Liver (tissue), 8 donors: ENCODE measurements at regions not wholly inside any gene's neighbourhood (a gene's known extent, or its start where the extent isn't known, plus 50 kb on each side); places are given as distances from the start of the nearest gene placed in this dataset.

Source experiments
- DNase-seq: peaks from one replicate; pipeline ENCODE4 v3.0.0-alpha.2; 2017; ENCODE audit warnings: low spot score
- H3K27ac ChIP-seq, 2 donors: one replicate each; pipeline ENCODE4 v1.7.0; 2013; ENCODE audit warnings: inconsistent platforms in 2 of 2, low read length in 2 of 2, control low read depth in 1 of 2, low read depth in 1 of 2, mild to moderate bottlenecking in 1 of 2
- H3K27me3 ChIP-seq, 4 donors: one replicate each; pipeline versions ENCODE4 v1.6.1 to v1.7.0; 2013; ENCODE audit warnings: low read length in 3 of 4, inconsistent platforms in 1 of 4, mild to moderate bottlenecking in 1 of 4, moderate library complexity in 1 of 4; ENCODE audit not compliant: control insufficient read depth in 4 of 4, insufficient read depth in 4 of 4
- H3K36me3 ChIP-seq, 4 donors: one replicate each; pipeline versions ENCODE4 v1.6.1 to v1.7.0; 2013; ENCODE audit warnings: low read length in 3 of 4, mild to moderate bottlenecking in 3 of 4, low read depth in 1 of 4, moderate library complexity in 1 of 4; ENCODE audit not compliant: control insufficient read depth in 4 of 4, insufficient read depth in 3 of 4
- H3K4me1 ChIP-seq, 4 donors: one replicate each; pipeline versions ENCODE4 v1.6.1 to v1.7.0; 2013; ENCODE audit warnings: low read length in 3 of 4, mild to moderate bottlenecking in 3 of 4, moderate library complexity in 1 of 4; ENCODE audit not compliant: control insufficient read depth in 4 of 4, insufficient read depth in 4 of 4
- H3K4me3 ChIP-seq, 3 donors: one replicate each; pipeline versions ENCODE4 v1.6.1 to v1.7.0; 2013; ENCODE audit warnings: low read length in 3 of 3, control low read depth in 1 of 3, low read depth in 1 of 3, mild to moderate bottlenecking in 1 of 3
- H3K9ac ChIP-seq, 2 donors: one replicate each; pipeline ENCODE4 v1.7.0; 2013; ENCODE audit warnings: low read length in 2 of 2, mild to moderate bottlenecking in 2 of 2, moderate library complexity in 2 of 2, control low read depth in 1 of 2, low read depth in 1 of 2
- H3K9me3 ChIP-seq, 4 donors: one replicate each; pipeline versions ENCODE4 v1.6.1 to v1.7.0; 2013; ENCODE audit warnings: low read length in 3 of 4; ENCODE audit not compliant: control insufficient read depth in 4 of 4
- EGR1 ChIP-seq, 2 donors: IDR thresholded peaks; 2 replicates each; pipeline ENCODE4 v1.6.1; 2016 to 2018; ENCODE audit warnings: antibody characterized with exemption in 2 of 2, low read depth in 2 of 2
- FOXA1 ChIP-seq: IDR thresholded peaks from 2 replicates; pipeline ENCODE4 v1.6.1; 2016; ENCODE audit warnings: antibody characterized with exemption
- FOXA2 ChIP-seq: IDR thresholded peaks from 2 replicates; pipeline ENCODE4 v1.6.1; 2016; ENCODE audit warnings: antibody characterized with exemption
- GABPA ChIP-seq, 2 donors: IDR thresholded peaks in 1 of 2; conservative IDR thresholded peaks in 1 of 2; 2 replicates each; pipeline ENCODE4 v1.6.1; 2016; ENCODE audit warnings: antibody characterized with exemption in 2 of 2, mild to moderate bottlenecking in 1 of 2, moderate library complexity in 1 of 2
- HNF4A ChIP-seq, 2 donors: conservative IDR thresholded peaks; 2 replicates each; pipeline ENCODE4 v1.6.1; 2016; ENCODE audit warnings: antibody characterized with exemption in 2 of 2, mild to moderate bottlenecking in 2 of 2
- HNF4G ChIP-seq: IDR thresholded peaks from 2 replicates; pipeline ENCODE4 v1.6.1; 2016; ENCODE audit warnings: antibody characterized with exemption
- JUND ChIP-seq, 2 donors: IDR thresholded peaks; 2 replicates each; pipeline ENCODE4 v1.6.1; 2016; ENCODE audit warnings: antibody characterized with exemption in 2 of 2
- NR2F2 ChIP-seq: IDR thresholded peaks from 2 replicates; pipeline ENCODE4 v1.6.1; 2016; ENCODE audit warnings: antibody characterized with exemption
- RAD21 ChIP-seq, 2 donors: IDR thresholded peaks; 2 replicates each; pipeline ENCODE4 v1.6.1; 2016; ENCODE audit warnings: antibody characterized with exemption in 2 of 2, mild to moderate bottlenecking in 2 of 2
- RXRA ChIP-seq, 2 donors: IDR thresholded peaks; 2 replicates each; pipeline ENCODE4 v1.6.1; 2017 to 2018; ENCODE audit warnings: antibody characterized with exemption in 2 of 2, mild to moderate bottlenecking in 1 of 2
- SP1 ChIP-seq: IDR thresholded peaks from 2 replicates; pipeline ENCODE4 v1.6.1; 2018; ENCODE audit warnings: antibody characterized with exemption, mild to moderate bottlenecking
- TAF1 ChIP-seq: conservative IDR thresholded peaks from 2 replicates; pipeline ENCODE4 v1.6.1; 2016; ENCODE audit warnings: antibody characterized with exemption, mild to moderate bottlenecking
- YY1 ChIP-seq: IDR thresholded peaks from 2 replicates; pipeline ENCODE4 v1.6.1; 2016; ENCODE audit warnings: antibody characterized with exemption, mild to moderate bottlenecking
- WGBS: extraction: QIAGEN DNeasy Blood & Tissue Kit; methylation state at CpG from one replicate; pipeline ENCODE4 v1.1.7; 2013; 5-methylcytosine and 5-hydroxymethylcytosine counted together
- TF ChIP-seq, protein P1 (sequence below): IDR thresholded peaks from 2 replicates; pipeline ENCODE4 v1.6.1; 2016; ENCODE audit warnings: antibody characterized with exemption
- TF ChIP-seq, protein P2 (sequence below): fragments of 150-350 bp; IDR thresholded peaks from 2 replicates; pipeline ENCODE4 v1.5.1; 2017; ENCODE audit warnings: improper control_type of control experiment, low read depth, low read length; ENCODE audit not compliant: missing input control
- TF ChIP-seq, protein P3 (sequence below): IDR thresholded peaks from 2 replicates; pipeline ENCODE4 v1.6.1; 2016; ENCODE audit warnings: antibody characterized with exemption
- TF ChIP-seq, protein P4 (sequence below): IDR thresholded peaks from 2 replicates; pipeline ENCODE4 v1.6.1; 2016; ENCODE audit warnings: antibody characterized with exemption, mild to moderate bottlenecking
- TF ChIP-seq, protein P5 (sequence below): IDR thresholded peaks from 2 replicates; pipeline ENCODE4 v1.6.1; 2016; ENCODE audit warnings: antibody characterized with exemption
- donor health status: healthy.
- donor health status: healthy.
- donor health status: healthy.
- donor health status: healthy.
- donor health status: healthy.

DNA sequence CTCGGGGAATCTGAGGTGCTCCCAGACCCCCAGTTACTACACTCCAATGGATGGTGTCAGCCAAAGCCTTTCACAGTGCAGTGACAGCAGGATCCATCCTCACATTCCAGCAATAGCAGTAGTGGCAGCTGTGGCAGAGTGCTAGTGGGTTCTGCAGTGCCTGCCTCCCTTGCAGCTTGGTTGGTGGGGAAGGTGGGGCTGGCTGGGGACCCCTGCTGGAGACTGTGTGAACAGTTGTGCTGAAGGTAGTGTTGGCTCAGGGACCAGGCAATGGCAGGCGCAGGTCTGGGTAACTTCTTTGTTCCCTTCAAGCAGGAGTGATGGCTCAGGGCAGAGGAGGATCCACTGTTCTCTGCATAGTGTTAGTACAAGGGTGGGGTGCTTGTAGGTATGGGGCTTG lies 343.7 kb upstream of the TRAM1L1 start:
- Histone ChIP-seq H3K4me1 (no peaks in the 10 kb centered on the region), H3K27ac (no peak overlapping the region), H3K9me3 (no peaks in the 10 kb centered on the region), H3K9ac (no peak overlapping the region), H3K27me3 (no peaks in the 10 kb centered on the region), H3K36me3 (no peaks in the 10 kb centered on the region), H3K4me3 (no peak overlapping the region)
- 85% methylated on average over 2 of the region's 2 CpGs for WGBS
- no peak for DNase-seq
- TF ChIP-seq SP1 (no peak), FOXA2 (no peak), TAF1 (no peak), HNF4A (conservative IDR thresholded peaks at IDR 0.05) (no peak), YY1 (no peak), JUND (IDR thresholded peaks at IDR 0.05) (no peak), EGR1 (IDR thresholded peaks at IDR 0.05; ENCODE audit: low read depth in 2 of 2) (no peak), RAD21 (IDR thresholded peaks at IDR 0.05) (no peak), RXRA (IDR thresholded peaks at IDR 0.05) (no peak), NR2F2 (no peak), GABPA (IDR thresholded peaks at IDR 0.05 in 1 of 2, conservative IDR thresholded peaks at IDR 0.05 in 1 of 2) (no peak), HNF4G (no peak), FOXA1 (no peak)
- TF ChIP-seq, protein P1, sequence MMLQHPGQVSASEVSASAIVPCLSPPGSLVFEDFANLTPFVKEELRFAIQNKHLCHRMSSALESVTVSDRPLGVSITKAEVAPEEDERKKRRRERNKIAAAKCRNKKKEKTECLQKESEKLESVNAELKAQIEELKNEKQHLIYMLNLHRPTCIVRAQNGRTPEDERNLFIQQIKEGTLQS = no peak
- TF ChIP-seq, protein P2, sequence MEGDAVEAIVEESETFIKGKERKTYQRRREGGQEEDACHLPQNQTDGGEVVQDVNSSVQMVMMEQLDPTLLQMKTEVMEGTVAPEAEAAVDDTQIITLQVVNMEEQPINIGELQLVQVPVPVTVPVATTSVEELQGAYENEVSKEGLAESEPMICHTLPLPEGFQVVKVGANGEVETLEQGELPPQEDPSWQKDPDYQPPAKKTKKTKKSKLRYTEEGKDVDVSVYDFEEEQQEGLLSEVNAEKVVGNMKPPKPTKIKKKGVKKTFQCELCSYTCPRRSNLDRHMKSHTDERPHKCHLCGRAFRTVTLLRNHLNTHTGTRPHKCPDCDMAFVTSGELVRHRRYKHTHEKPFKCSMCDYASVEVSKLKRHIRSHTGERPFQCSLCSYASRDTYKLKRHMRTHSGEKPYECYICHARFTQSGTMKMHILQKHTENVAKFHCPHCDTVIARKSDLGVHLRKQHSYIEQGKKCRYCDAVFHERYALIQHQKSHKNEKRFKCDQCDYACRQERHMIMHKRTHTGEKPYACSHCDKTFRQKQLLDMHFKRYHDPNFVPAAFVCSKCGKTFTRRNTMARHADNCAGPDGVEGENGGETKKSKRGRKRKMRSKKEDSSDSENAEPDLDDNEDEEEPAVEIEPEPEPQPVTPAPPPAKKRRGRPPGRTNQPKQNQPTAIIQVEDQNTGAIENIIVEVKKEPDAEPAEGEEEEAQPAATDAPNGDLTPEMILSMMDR = no peak
- TF ChIP-seq, protein P3, sequence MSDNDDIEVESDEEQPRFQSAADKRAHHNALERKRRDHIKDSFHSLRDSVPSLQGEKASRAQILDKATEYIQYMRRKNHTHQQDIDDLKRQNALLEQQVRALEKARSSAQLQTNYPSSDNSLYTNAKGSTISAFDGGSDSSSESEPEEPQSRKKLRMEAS = no peak
- TF ChIP-seq, protein P4, sequence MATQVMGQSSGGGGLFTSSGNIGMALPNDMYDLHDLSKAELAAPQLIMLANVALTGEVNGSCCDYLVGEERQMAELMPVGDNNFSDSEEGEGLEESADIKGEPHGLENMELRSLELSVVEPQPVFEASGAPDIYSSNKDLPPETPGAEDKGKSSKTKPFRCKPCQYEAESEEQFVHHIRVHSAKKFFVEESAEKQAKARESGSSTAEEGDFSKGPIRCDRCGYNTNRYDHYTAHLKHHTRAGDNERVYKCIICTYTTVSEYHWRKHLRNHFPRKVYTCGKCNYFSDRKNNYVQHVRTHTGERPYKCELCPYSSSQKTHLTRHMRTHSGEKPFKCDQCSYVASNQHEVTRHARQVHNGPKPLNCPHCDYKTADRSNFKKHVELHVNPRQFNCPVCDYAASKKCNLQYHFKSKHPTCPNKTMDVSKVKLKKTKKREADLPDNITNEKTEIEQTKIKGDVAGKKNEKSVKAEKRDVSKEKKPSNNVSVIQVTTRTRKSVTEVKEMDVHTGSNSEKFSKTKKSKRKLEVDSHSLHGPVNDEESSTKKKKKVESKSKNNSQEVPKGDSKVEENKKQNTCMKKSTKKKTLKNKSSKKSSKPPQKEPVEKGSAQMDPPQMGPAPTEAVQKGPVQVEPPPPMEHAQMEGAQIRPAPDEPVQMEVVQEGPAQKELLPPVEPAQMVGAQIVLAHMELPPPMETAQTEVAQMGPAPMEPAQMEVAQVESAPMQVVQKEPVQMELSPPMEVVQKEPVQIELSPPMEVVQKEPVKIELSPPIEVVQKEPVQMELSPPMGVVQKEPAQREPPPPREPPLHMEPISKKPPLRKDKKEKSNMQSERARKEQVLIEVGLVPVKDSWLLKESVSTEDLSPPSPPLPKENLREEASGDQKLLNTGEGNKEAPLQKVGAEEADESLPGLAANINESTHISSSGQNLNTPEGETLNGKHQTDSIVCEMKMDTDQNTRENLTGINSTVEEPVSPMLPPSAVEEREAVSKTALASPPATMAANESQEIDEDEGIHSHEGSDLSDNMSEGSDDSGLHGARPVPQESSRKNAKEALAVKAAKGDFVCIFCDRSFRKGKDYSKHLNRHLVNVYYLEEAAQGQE = no peak
- TF ChIP-seq, protein P5, sequence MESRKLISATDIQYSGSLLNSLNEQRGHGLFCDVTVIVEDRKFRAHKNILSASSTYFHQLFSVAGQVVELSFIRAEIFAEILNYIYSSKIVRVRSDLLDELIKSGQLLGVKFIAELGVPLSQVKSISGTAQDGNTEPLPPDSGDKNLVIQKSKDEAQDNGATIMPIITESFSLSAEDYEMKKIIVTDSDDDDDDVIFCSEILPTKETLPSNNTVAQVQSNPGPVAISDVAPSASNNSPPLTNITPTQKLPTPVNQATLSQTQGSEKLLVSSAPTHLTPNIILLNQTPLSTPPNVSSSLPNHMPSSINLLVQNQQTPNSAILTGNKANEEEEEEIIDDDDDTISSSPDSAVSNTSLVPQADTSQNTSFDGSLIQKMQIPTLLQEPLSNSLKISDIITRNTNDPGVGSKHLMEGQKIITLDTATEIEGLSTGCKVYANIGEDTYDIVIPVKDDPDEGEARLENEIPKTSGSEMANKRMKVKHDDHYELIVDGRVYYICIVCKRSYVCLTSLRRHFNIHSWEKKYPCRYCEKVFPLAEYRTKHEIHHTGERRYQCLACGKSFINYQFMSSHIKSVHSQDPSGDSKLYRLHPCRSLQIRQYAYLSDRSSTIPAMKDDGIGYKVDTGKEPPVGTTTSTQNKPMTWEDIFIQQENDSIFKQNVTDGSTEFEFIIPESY = no peak
